ENCODE measurements at regions not wholly inside any gene's neighbourhood (a gene's known extent, or its start where the extent isn't known, plus 50 kb on each side); places are given as distances from the start of the nearest gene placed in this dataset.

DNA sequence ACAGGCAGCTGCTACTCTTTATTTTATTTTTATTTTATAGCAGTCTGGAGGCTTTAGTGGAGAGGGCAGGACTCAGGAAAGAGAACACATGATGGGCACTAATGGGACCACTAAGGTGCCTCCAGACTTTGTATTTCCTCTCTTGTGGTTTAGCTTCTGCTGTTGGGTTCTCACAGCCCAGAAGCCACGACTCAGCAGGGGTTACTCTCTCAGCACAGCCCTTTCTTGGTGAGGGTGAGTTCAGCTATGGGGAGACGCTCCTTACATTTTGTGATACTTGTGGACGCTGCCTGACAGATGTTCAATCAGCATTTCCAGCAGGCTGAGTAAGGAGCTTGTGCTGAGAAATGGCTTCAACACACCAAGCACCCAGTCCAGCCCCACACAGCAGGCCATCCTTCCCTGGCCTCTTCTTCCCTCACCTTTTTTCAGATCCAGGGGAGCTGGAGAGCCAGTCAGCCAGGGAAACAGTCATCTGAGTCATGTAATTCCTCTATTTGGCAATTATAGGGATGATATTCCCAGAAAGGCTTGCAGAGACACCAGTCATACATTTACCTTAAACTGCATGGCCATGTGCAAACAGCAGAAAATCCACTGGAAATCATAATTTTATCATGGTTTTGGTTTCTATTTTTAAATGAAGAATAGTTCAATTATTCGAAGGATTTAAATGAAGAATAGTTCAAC, 53.2 kb upstream of the RAB3GAP2 start:
- H3K9ac ChIP-seq (ENCODE audit: insufficient read depth, low read depth, low read length): no peak overlapping the region
- CTCF ChIA-PET (ENCODE audit: low intra/inter-chr PET ratio, low total read pairs): no interaction called here
- in situ Hi-C loops (cut with HindIII; ENCODE audit: extremely low pct_ligation_motif_present, low pct_unique_long_range_greater_than_20kb): no loop called here
- H3K79me2 ChIP-seq (ENCODE audit: insufficient read depth, low read length): no peaks in the 10 kb centered on the region
- TF ChIP-seq ZSCAN20 (CRISPR knock-in tag; IDR thresholded peaks at IDR 0.05; ENCODE audit: borderline replicate concordance): no peak
- no peak overlapping the region for H2AFZ ChIP-seq (ENCODE audit: low read length)
- no peak overlapping the region for H3K4me3 ChIP-seq (replicated peaks in 1 of 3; ENCODE audit: insufficient read depth in 1 of 3, low read depth in 2 of 3, low read length in 3 of 3)
- FAIRE-seq (no peak), DNase-seq (ENCODE audit: low spot score) (no peak), ATAC-seq (no peak)
- H4K20me1 ChIP-seq (ENCODE audit: insufficient read depth, low read length): no peaks in the 10 kb centered on the region
- H3K27ac ChIP-seq (ENCODE audit: extremely low read length, insufficient read depth, low read length): no peak overlapping the region
- BruUV-seq (replicated peaks): no TSS peak
- under 1% methylated on average over 4 of the region's 4 CpGs for WGBS (ENCODE audit: low lambda C conversion rate)
- POLR2A ChIA-PET: no interaction called here
- H3K36me3 ChIP-seq (replicated peaks in 1 of 2; ENCODE audit: control insufficient read depth in 1 of 2, insufficient read depth in 2 of 2, low read length in 2 of 2): no peaks in the 10 kb centered on the region
- no peak overlapping the region for H3K4me2 ChIP-seq (ENCODE audit: low read depth, low read length)
- no peaks in the 10 kb centered on the region for H3K4me1 ChIP-seq (ENCODE audit: insufficient read depth, low read length)
- intact Hi-C loops (cut with micrococcal nuclease; ENCODE audit: unreplicated experiment): no loop called here
- peaks cover 0 to 3% of the 10 kb centered on the region in 2 experiments; a peak in 2 of 5 replicates for H3K27me3 ChIP-seq (ENCODE audit: control insufficient read depth in 1 of 2, insufficient read depth in 2 of 2, low read length in 2 of 2)
- H3K9me3 ChIP-seq (ENCODE audit: low read length): no peaks in the 10 kb centered on the region

DNA sequence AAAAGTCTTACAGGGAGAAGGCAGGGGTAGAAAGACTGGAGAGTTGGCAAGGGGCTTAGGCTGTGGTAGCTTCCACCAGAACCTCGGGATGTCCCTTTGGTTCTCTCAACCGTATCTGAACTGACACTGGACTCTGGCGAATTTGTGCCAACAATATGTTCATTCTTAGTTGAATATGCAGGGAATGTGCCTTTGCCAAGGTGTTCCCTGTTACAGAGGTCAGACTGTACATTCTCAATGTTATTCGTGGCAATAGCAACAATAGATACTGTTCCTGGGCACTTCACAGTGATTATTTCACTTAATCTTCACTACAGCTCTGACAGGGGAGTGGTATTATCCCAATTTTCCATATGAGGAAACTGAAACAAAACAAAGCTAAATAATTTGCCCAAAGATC, 51.5 kb upstream of the RAB3GAP2 start:
- DNase-seq (ENCODE audit: low spot score) (no peak), FAIRE-seq (no peak), ATAC-seq (no peak)
- H4K20me1 ChIP-seq (ENCODE audit: insufficient read depth, low read length): no peaks in the 10 kb centered on the region
- no TSS peak for BruUV-seq (replicated peaks)
- intact Hi-C loops (cut with micrococcal nuclease; ENCODE audit: unreplicated experiment): no loop called here
- H3K27me3 ChIP-seq (ENCODE audit: control insufficient read depth in 1 of 2, insufficient read depth in 2 of 2, low read length in 2 of 2): no peaks in the 10 kb centered on the region; a peak in 1 of 5 replicates
- H3K4me2 ChIP-seq (ENCODE audit: low read depth, low read length): no peak overlapping the region
- no peaks in the 10 kb centered on the region for H3K9me3 ChIP-seq (ENCODE audit: low read length)
- H3K79me2 ChIP-seq (ENCODE audit: insufficient read depth, low read length): no peaks in the 10 kb centered on the region
- 0% methylated on average over 4 of the region's 4 CpGs for WGBS (ENCODE audit: low lambda C conversion rate)
- POLR2A ChIA-PET: no interaction called here
- no peaks in the 10 kb centered on the region for H3K36me3 ChIP-seq (replicated peaks in 1 of 2; ENCODE audit: control insufficient read depth in 1 of 2, insufficient read depth in 2 of 2, low read length in 2 of 2)
- H3K9ac ChIP-seq (ENCODE audit: insufficient read depth, low read depth, low read length): no peak overlapping the region
- CTCF ChIA-PET (ENCODE audit: low intra/inter-chr PET ratio, low total read pairs): no interaction called here
- no peaks in the 10 kb centered on the region for H3K4me1 ChIP-seq (ENCODE audit: insufficient read depth, low read length)
- no peak overlapping the region for H3K4me3 ChIP-seq (replicated peaks in 1 of 3; ENCODE audit: insufficient read depth in 1 of 3, low read depth in 2 of 3, low read length in 3 of 3)
- H2AFZ ChIP-seq (ENCODE audit: low read length): no peak overlapping the region
- in situ Hi-C loops (cut with HindIII; ENCODE audit: extremely low pct_ligation_motif_present, low pct_unique_long_range_greater_than_20kb): no loop called here
- H3K27ac ChIP-seq (ENCODE audit: extremely low read length, insufficient read depth, low read length): no peak overlapping the region
- TF ChIP-seq TSC22D2 (CRISPR knock-in tag; IDR thresholded peaks at IDR 0.05; ENCODE audit: borderline replicate concordance) (no peak), ZNF7 (CRISPR knock-in tag; IDR thresholded peaks at IDR 0.05) (no peak), U2AF1 (optimal IDR thresholded peaks at IDR 0.05; ENCODE audit: low read depth, low read length) (no peak)
- TF ChIP-seq, protein P1, sequence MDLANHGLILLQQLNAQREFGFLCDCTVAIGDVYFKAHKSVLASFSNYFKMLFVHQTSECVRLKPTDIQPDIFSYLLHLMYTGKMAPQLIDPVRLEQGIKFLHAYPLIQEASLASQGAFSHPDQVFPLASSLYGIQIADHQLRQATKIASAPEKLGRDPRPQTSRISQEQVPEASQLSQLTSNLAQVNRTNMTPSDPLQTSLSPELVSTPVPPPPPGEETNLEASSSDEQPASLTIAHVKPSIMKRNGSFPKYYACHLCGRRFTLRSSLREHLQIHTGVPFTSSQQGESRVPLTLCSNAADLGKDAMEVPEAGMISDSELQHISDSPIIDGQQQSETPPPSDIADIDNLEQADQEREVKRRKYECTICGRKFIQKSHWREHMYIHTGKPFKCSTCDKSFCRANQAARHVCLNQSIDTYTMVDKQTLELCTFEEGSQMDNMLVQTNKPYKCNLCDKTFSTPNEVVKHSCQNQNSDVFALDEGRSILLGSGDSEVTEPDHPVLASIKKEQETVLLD (CRISPR knock-in tag; IDR thresholded peaks at IDR 0.05; ENCODE audit: low read depth): no peak
- TF ChIP-seq, protein P2, sequence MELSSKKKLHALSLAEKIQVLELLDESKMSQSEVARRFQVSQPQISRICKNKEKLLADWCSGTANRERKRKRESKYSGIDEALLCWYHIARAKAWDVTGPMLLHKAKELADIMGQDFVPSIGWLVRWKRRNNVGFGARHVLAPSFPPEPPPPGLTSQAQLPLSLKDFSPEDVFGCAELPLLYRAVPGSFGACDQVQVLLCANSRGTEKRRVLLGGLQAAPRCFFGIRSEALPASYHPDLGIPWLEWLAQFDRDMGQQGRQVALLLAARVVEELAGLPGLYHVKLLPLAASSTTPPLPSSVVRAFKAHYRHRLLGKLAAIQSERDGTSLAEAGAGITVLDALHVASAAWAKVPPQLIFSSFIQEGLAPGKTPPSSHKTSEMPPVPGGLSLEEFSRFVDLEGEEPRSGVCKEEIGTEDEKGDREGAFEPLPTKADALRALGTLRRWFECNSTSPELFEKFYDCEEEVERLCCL (CRISPR knock-in tag; IDR thresholded peaks at IDR 0.05; ENCODE audit: borderline replicate concordance): no peak
- TF ChIP-seq, protein P3, sequence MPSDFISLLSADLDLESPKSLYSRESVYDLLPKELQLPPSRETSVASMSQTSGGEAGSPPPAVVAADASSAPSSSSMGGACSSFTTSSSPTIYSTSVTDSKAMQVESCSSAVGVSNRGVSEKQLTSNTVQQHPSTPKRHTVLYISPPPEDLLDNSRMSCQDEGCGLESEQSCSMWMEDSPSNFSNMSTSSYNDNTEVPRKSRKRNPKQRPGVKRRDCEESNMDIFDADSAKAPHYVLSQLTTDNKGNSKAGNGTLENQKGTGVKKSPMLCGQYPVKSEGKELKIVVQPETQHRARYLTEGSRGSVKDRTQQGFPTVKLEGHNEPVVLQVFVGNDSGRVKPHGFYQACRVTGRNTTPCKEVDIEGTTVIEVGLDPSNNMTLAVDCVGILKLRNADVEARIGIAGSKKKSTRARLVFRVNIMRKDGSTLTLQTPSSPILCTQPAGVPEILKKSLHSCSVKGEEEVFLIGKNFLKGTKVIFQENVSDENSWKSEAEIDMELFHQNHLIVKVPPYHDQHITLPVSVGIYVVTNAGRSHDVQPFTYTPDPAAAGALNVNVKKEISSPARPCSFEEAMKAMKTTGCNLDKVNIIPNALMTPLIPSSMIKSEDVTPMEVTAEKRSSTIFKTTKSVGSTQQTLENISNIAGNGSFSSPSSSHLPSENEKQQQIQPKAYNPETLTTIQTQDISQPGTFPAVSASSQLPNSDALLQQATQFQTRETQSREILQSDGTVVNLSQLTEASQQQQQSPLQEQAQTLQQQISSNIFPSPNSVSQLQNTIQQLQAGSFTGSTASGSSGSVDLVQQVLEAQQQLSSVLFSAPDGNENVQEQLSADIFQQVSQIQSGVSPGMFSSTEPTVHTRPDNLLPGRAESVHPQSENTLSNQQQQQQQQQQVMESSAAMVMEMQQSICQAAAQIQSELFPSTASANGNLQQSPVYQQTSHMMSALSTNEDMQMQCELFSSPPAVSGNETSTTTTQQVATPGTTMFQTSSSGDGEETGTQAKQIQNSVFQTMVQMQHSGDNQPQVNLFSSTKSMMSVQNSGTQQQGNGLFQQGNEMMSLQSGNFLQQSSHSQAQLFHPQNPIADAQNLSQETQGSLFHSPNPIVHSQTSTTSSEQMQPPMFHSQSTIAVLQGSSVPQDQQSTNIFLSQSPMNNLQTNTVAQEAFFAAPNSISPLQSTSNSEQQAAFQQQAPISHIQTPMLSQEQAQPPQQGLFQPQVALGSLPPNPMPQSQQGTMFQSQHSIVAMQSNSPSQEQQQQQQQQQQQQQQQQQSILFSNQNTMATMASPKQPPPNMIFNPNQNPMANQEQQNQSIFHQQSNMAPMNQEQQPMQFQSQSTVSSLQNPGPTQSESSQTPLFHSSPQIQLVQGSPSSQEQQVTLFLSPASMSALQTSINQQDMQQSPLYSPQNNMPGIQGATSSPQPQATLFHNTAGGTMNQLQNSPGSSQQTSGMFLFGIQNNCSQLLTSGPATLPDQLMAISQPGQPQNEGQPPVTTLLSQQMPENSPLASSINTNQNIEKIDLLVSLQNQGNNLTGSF (CRISPR knock-in tag; IDR thresholded peaks at IDR 0.05): no peak
